GM23338 (cell line): ENCODE measurements at regions not wholly inside any gene's neighbourhood (a gene's known extent, or its start where the extent isn't known, plus 50 kb on each side); places are given as distances from the start of the nearest gene placed in this dataset.

Experiments
- ATAC-seq: fragments of 200-7000 bp; cut with Tn5 transposase; 3 replicates; pipeline ENCODE4 v1.9.1; 2020
- DNase-seq: peaks from one replicate; pipeline ENCODE4 v3.0.0-alpha.2; 2015; ENCODE audit warnings: low spot score
- H2AFZ ChIP-seq: fragments of 200-600 bp; sonication (generic); 2 replicates; pipeline ENCODE4 v1.8.0; 2016; ENCODE audit warnings: antibody characterized with exemption, mild to moderate bottlenecking, moderate library complexity
- H3F3A ChIP-seq: fragments of 200-600 bp; sonication (generic); replicated peaks from 2 replicates; pipeline ENCODE4 v1.8.0; 2017; ENCODE audit warnings: antibody characterized with exemption, mixed run types, low read depth
- H3K27ac ChIP-seq: fragments of 200-600 bp; sonication (generic); 2 replicates; pipeline ENCODE4 v1.6.1; 2016; ENCODE audit warnings: low read depth
- H3K27me3 ChIP-seq: fragments of 200-600 bp; sonication (generic); 2 replicates; pipeline ENCODE4 v1.8.0; 2016; ENCODE audit warnings: mild to moderate bottlenecking, mixed run types, moderate library complexity; ENCODE audit not compliant: insufficient read depth
- H3K36me3 ChIP-seq: fragments of 200-600 bp; sonication (generic); 2 replicates; pipeline ENCODE4 v1.8.0; 2016; ENCODE audit warnings: mild to moderate bottlenecking; ENCODE audit not compliant: insufficient read depth
- H3K4me1 ChIP-seq: fragments of 200-600 bp; sonication (generic); 2 replicates; pipeline ENCODE4 v1.8.0; 2016; ENCODE audit warnings: mild to moderate bottlenecking, moderate library complexity; ENCODE audit not compliant: insufficient read depth
- H3K4me2 ChIP-seq: fragments of 200-600 bp; sonication (generic); 2 replicates; pipeline ENCODE4 v1.7.1; 2017; ENCODE audit warnings: mixed run types
- H3K4me3 ChIP-seq: fragments of 200-600 bp; sonication (generic); 2 replicates; pipeline ENCODE4 v1.6.1; 2016; ENCODE audit warnings: mixed run types
- H3K79me2 ChIP-seq: fragments of 200-600 bp; sonication (generic); replicated peaks from 2 replicates; pipeline ENCODE4 v1.8.0; 2017; ENCODE audit warnings: mild to moderate bottlenecking; ENCODE audit not compliant: insufficient read depth
- H3K9me2 ChIP-seq: fragments of 200-600 bp; sonication (generic); 2 replicates; pipeline ENCODE4 v1.8.0; 2017; ENCODE audit not compliant: insufficient read depth
- H4K20me1 ChIP-seq: fragments of 200-600 bp; sonication (generic); replicated peaks from 2 replicates; pipeline ENCODE4 v1.8.0; 2017; ENCODE audit warnings: mild to moderate bottlenecking; ENCODE audit not compliant: insufficient read depth
- H3K27ac Mint-ChIP-seq: 2 replicates; pipeline ENCODE4 v1.8.0; 2020; ENCODE audit warnings: inconsistent platforms, mild to moderate bottlenecking, moderate library complexity, mixed read lengths
- H3K27me3 Mint-ChIP-seq: 3 replicates; pipeline ENCODE4 v1.8.0; 2022; ENCODE audit warnings: low read depth, mild to moderate bottlenecking, moderate library complexity, mixed read lengths, inconsistent platforms; ENCODE audit not compliant: insufficient read depth, poor library complexity
- H3K36me3 Mint-ChIP-seq: 3 replicates; pipeline ENCODE4 v1.8.0; 2021; ENCODE audit warnings: low read depth, mild to moderate bottlenecking, inconsistent platforms, moderate library complexity, mixed read lengths
- H3K4me1 Mint-ChIP-seq: 3 replicates; pipeline ENCODE4 v1.8.0; 2020; ENCODE audit warnings: mild to moderate bottlenecking, inconsistent platforms, mixed read lengths
- H3K4me3 Mint-ChIP-seq: 3 replicates; pipeline ENCODE4 v1.8.0; 2021; ENCODE audit warnings: moderate library complexity, mild to moderate bottlenecking, inconsistent platforms, mixed read lengths
- H3K9me3 Mint-ChIP-seq: 3 replicates; pipeline ENCODE4 v1.8.0; 2020; ENCODE audit warnings: moderate library complexity, mild to moderate bottlenecking, inconsistent platforms, mixed read lengths
- CREB1 ChIP-seq: fragments of 250-450 bp; sonication (Bioruptor Pico); IDR thresholded peaks from 2 replicates; pipeline ENCODE4 v1.5.0; 2020; ENCODE audit warnings: low read depth, mild to moderate bottlenecking, moderate library complexity
- EZH2 ChIP-seq: fragments of 200-600 bp; sonication (generic); IDR thresholded peaks from one replicate; pipeline ENCODE4 v1.8.0; 2017; ENCODE audit warnings: antibody characterized with exemption, mild to moderate bottlenecking, low read depth; ENCODE audit not compliant: unreplicated experiment
- EZH2phosphoT487 ChIP-seq: fragments of 200-600 bp; sonication (generic); IDR thresholded peaks from one replicate; pipeline ENCODE4 v1.8.1; 2018; ENCODE audit warnings: antibody characterized with exemption; ENCODE audit not compliant: unreplicated experiment
- JUNB ChIP-seq: IDR thresholded peaks from one replicate; pipeline ENCODE4 v1.6.1; 2016; ENCODE audit warnings: antibody characterized with exemption; ENCODE audit not compliant: unreplicated experiment
- NANOG ChIP-seq: IDR thresholded peaks from 2 replicates; pipeline ENCODE4 v1.6.1; 2016; ENCODE audit warnings: antibody characterized with exemption, borderline replicate concordance
- POLR2AphosphoS5 ChIP-seq: IDR thresholded peaks from 2 replicates; pipeline ENCODE4 v1.6.1; 2016; ENCODE audit warnings: antibody characterized with exemption, low read depth
- STAT1 ChIP-seq: IDR thresholded peaks from one replicate; pipeline ENCODE4 v1.6.1; 2016; ENCODE audit warnings: antibody characterized with exemption; ENCODE audit not compliant: unreplicated experiment
- ZNF114 ChIP-seq: fragments of 250-450 bp; sonication (Bioruptor Pico); IDR thresholded peaks from 2 replicates; pipeline ENCODE4 v1.5.0; 2020; ENCODE audit warnings: mild to moderate bottlenecking, moderate library complexity
- ZNF331 ChIP-seq: fragments of 250-450 bp; sonication (Bioruptor Pico); IDR thresholded peaks from 2 replicates; pipeline ENCODE4 v1.5.0; 2020; ENCODE audit warnings: low read depth, mild to moderate bottlenecking, moderate library complexity
- TF ChIP-seq, protein P1 (sequence below): IDR thresholded peaks from 2 replicates; pipeline ENCODE4 v1.6.1; 2016; ENCODE audit warnings: antibody characterized with exemption
- TF ChIP-seq, protein P2 (sequence below): fragments of 250-450 bp; sonication (Bioruptor Pico); IDR thresholded peaks from 2 replicates; pipeline ENCODE4 v1.5.0; 2020; ENCODE audit warnings: mild to moderate bottlenecking, moderate library complexity
- TF ChIP-seq, protein P3 (sequence below), 2 experiments: fragments of 200-600 bp in 1 of 2; sonication (generic) in 1 of 2; conservative IDR thresholded peaks; 2 replicates each; pipeline versions ENCODE4 v1.5.1 to v1.6.1; 2016 to 2017; ENCODE audit warnings: antibody characterized with exemption in 2 of 2, low read depth in 2 of 2, mild to moderate bottlenecking in 2 of 2, moderate library complexity in 1 of 2
- TF ChIP-seq, protein P4 (sequence below): IDR thresholded peaks from one replicate; pipeline ENCODE4 v1.6.1; 2018; ENCODE audit warnings: antibody characterized with exemption; ENCODE audit not compliant: unreplicated experiment

DNA sequence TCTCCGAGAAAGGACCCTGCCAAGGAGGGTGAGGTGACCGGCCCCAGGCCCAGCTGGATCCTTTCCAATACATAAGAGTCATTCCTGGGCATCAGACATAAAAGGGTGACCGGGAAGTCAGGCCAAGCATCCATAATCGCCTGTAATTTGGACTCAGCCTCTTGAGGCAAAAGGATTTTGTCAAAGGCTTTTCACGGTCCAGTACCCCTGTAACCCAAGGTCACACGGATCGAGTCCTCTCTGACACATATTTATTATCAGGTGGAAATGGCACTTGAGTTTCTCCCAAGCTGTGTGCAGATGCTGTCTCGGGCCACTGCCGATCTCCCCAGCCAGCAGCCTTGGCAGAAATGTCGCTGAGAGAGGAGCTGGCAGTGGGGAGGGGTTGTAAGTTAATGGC, 556.5 kb downstream of the MN1 start:
- Mint-ChIP-seq H3K4me1 (peaks cover 10% of the 10 kb centered on the region), H3K27me3 (peaks cover 4% of the 10 kb centered on the region), H3K36me3 (no peaks in the 10 kb centered on the region), H3K4me3 (no peak overlapping the region), H3K27ac (no peak overlapping the region), H3K9me3 (no peaks in the 10 kb centered on the region)
- no peaks in the 10 kb centered on the region for H3K36me3 ChIP-seq
- H3K27ac ChIP-seq = no peak overlapping the region
- H4K20me1 ChIP-seq = no peaks in the 10 kb centered on the region
- no peak overlapping the region for H2AFZ ChIP-seq
- no peak for DNase-seq
- ATAC-seq = no peak
- no peaks in the 10 kb centered on the region for H3K27me3 ChIP-seq
- TF ChIP-seq EZH2phosphoT487 = no peak
- TF ChIP-seq, protein P1, sequence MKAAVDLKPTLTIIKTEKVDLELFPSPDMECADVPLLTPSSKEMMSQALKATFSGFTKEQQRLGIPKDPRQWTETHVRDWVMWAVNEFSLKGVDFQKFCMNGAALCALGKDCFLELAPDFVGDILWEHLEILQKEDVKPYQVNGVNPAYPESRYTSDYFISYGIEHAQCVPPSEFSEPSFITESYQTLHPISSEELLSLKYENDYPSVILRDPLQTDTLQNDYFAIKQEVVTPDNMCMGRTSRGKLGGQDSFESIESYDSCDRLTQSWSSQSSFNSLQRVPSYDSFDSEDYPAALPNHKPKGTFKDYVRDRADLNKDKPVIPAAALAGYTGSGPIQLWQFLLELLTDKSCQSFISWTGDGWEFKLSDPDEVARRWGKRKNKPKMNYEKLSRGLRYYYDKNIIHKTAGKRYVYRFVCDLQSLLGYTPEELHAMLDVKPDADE = no peak
- TF ChIP-seq CREB1 (CRISPR knock-in tag) = no peak
- TF ChIP-seq, protein P2, sequence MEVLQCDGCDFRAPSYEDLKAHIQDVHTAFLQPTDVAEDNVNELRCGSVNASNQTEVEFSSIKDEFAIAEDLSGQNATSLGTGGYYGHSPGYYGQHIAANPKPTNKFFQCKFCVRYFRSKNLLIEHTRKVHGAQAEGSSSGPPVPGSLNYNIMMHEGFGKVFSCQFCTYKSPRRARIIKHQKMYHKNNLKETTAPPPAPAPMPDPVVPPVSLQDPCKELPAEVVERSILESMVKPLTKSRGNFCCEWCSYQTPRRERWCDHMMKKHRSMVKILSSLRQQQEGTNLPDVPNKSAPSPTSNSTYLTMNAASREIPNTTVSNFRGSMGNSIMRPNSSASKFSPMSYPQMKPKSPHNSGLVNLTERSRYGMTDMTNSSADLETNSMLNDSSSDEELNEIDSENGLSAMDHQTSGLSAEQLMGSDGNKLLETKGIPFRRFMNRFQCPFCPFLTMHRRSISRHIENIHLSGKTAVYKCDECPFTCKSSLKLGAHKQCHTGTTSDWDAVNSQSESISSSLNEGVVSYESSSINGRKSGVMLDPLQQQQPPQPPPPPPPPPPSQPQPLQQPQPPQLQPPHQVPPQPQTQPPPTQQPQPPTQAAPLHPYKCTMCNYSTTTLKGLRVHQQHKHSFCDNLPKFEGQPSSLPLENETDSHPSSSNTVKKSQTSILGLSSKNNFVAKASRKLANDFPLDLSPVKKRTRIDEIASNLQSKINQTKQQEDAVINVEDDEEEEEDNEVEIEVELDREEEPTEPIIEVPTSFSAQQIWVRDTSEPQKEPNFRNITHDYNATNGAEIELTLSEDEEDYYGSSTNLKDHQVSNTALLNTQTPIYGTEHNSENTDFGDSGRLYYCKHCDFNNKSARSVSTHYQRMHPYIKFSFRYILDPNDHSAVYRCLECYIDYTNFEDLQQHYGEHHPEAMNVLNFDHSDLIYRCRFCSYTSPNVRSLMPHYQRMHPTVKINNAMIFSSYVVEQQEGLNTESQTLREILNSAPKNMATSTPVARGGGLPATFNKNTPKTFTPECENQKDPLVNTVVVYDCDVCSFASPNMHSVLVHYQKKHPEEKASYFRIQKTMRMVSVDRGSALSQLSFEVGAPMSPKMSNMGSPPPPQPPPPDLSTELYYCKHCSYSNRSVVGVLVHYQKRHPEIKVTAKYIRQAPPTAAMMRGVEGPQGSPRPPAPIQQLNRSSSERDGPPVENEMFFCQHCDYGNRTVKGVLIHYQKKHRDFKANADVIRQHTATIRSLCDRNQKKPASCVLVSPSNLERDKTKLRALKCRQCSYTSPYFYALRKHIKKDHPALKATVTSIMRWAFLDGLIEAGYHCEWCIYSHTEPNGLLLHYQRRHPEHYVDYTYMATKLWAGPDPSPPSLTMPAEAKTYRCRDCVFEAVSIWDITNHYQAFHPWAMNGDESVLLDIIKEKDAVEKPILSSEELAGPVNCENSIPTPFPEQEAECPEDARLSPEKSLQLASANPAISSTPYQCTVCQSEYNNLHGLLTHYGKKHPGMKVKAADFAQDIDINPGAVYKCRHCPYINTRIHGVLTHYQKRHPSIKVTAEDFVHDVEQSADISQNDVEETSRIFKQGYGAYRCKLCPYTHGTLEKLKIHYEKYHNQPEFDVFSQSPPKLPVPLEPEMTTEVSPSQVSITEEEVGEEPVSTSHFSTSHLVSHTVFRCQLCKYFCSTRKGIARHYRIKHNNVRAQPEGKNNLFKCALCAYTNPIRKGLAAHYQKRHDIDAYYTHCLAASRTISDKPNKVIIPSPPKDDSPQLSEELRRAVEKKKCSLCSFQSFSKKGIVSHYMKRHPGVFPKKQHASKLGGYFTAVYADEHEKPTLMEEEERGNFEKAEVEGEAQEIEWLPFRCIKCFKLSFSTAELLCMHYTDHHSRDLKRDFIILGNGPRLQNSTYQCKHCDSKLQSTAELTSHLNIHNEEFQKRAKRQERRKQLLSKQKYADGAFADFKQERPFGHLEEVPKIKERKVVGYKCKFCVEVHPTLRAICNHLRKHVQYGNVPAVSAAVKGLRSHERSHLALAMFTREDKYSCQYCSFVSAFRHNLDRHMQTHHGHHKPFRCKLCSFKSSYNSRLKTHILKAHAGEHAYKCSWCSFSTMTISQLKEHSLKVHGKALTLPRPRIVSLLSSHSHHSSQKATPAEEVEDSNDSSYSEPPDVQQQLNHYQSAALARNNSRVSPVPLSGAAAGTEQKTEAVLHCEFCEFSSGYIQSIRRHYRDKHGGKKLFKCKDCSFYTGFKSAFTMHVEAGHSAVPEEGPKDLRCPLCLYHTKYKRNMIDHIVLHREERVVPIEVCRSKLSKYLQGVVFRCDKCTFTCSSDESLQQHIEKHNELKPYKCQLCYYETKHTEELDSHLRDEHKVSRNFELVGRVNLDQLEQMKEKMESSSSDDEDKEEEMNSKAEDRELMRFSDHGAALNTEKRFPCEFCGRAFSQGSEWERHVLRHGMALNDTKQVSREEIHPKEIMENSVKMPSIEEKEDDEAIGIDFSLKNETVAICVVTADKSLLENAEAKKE (CRISPR knock-in tag) = no peak
- no peak for TF ChIP-seq ZNF331 (CRISPR knock-in tag)
- no peak for TF ChIP-seq EZH2
- TF ChIP-seq JUNB = no peak
- no peak for TF ChIP-seq STAT1
- TF ChIP-seq POLR2AphosphoS5 = no peak
- TF ChIP-seq, protein P3, sequence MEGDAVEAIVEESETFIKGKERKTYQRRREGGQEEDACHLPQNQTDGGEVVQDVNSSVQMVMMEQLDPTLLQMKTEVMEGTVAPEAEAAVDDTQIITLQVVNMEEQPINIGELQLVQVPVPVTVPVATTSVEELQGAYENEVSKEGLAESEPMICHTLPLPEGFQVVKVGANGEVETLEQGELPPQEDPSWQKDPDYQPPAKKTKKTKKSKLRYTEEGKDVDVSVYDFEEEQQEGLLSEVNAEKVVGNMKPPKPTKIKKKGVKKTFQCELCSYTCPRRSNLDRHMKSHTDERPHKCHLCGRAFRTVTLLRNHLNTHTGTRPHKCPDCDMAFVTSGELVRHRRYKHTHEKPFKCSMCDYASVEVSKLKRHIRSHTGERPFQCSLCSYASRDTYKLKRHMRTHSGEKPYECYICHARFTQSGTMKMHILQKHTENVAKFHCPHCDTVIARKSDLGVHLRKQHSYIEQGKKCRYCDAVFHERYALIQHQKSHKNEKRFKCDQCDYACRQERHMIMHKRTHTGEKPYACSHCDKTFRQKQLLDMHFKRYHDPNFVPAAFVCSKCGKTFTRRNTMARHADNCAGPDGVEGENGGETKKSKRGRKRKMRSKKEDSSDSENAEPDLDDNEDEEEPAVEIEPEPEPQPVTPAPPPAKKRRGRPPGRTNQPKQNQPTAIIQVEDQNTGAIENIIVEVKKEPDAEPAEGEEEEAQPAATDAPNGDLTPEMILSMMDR (conservative IDR thresholded peaks at IDR 0.05; ENCODE audit: low read depth in 2 of 2) = no peak
- TF ChIP-seq ZNF114 = no peak
- no peak for TF ChIP-seq NANOG
- TF ChIP-seq, protein P4, sequence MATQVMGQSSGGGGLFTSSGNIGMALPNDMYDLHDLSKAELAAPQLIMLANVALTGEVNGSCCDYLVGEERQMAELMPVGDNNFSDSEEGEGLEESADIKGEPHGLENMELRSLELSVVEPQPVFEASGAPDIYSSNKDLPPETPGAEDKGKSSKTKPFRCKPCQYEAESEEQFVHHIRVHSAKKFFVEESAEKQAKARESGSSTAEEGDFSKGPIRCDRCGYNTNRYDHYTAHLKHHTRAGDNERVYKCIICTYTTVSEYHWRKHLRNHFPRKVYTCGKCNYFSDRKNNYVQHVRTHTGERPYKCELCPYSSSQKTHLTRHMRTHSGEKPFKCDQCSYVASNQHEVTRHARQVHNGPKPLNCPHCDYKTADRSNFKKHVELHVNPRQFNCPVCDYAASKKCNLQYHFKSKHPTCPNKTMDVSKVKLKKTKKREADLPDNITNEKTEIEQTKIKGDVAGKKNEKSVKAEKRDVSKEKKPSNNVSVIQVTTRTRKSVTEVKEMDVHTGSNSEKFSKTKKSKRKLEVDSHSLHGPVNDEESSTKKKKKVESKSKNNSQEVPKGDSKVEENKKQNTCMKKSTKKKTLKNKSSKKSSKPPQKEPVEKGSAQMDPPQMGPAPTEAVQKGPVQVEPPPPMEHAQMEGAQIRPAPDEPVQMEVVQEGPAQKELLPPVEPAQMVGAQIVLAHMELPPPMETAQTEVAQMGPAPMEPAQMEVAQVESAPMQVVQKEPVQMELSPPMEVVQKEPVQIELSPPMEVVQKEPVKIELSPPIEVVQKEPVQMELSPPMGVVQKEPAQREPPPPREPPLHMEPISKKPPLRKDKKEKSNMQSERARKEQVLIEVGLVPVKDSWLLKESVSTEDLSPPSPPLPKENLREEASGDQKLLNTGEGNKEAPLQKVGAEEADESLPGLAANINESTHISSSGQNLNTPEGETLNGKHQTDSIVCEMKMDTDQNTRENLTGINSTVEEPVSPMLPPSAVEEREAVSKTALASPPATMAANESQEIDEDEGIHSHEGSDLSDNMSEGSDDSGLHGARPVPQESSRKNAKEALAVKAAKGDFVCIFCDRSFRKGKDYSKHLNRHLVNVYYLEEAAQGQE = no peak
- no peaks in the 10 kb centered on the region for H3K9me2 ChIP-seq
- H3F3A ChIP-seq = no peaks in the 10 kb centered on the region
- H3K79me2 ChIP-seq = no peaks in the 10 kb centered on the region
- H3K4me1 ChIP-seq = peaks cover 3% of the 10 kb centered on the region; the same call in 1 of the 2 replicates
- H3K4me2 ChIP-seq = no peak overlapping the region
- H3K4me3 ChIP-seq = no peak overlapping the region
